ENCODE measurements at regions not wholly inside any gene's neighbourhood (a gene's known extent, or its start where the extent isn't known, plus 50 kb on each side); places are given as distances from the start of the nearest gene placed in this dataset.

DNA sequence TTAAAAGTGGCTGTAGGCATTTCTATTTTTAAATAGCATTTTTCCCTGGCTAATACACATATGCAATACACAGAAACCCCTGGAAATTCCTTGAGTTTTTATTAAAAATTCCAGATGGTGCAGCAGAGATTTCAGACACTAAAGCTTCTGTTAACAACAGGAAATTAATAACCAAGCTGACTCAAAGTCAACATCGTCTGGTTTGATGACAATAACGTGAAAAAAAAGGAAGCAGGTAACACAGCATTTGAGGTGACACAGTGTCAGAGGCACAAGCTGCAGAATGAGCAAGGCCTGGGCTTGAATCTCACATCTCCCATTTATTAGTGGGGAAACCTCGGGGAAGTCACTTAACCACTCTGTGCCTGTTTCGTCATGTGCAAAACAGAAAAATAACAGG lies 64.6 kb upstream of the GJB5 start:
- BruUV-seq (replicated peaks), result no TSS peak
- CTCF ChIA-PET, result no interaction called here
- H3K36me3 ChIP-seq (ENCODE audit: control insufficient read depth, insufficient read depth, low read length), result no peaks in the 10 kb centered on the region
- DNase-seq (ENCODE audit: low read depth, low spot score), result no peak
- POLR2A ChIA-PET, result no interaction called here
- in situ Hi-C loops (cut with HindIII; ENCODE audit: low pct_unique_long_range_greater_than_20kb, low sequenced_read_pairs) (no loop called here), intact Hi-C loops (cut with micrococcal nuclease; ENCODE audit: unreplicated experiment) (no loop called here)
- H3K27me3 ChIP-seq (ENCODE audit: control insufficient read depth, insufficient read depth, low read length), result peaks cover 4% of the 10 kb centered on the region
- ATAC-seq, result no peak
- TF ChIP-seq, protein P1, sequence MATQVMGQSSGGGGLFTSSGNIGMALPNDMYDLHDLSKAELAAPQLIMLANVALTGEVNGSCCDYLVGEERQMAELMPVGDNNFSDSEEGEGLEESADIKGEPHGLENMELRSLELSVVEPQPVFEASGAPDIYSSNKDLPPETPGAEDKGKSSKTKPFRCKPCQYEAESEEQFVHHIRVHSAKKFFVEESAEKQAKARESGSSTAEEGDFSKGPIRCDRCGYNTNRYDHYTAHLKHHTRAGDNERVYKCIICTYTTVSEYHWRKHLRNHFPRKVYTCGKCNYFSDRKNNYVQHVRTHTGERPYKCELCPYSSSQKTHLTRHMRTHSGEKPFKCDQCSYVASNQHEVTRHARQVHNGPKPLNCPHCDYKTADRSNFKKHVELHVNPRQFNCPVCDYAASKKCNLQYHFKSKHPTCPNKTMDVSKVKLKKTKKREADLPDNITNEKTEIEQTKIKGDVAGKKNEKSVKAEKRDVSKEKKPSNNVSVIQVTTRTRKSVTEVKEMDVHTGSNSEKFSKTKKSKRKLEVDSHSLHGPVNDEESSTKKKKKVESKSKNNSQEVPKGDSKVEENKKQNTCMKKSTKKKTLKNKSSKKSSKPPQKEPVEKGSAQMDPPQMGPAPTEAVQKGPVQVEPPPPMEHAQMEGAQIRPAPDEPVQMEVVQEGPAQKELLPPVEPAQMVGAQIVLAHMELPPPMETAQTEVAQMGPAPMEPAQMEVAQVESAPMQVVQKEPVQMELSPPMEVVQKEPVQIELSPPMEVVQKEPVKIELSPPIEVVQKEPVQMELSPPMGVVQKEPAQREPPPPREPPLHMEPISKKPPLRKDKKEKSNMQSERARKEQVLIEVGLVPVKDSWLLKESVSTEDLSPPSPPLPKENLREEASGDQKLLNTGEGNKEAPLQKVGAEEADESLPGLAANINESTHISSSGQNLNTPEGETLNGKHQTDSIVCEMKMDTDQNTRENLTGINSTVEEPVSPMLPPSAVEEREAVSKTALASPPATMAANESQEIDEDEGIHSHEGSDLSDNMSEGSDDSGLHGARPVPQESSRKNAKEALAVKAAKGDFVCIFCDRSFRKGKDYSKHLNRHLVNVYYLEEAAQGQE (IDR thresholded peaks at IDR 0.05; ENCODE audit: insufficient read depth in 1 of 2, low read depth in 2 of 2, low read length in 1 of 2), result no peak
- TF ChIP-seq TCF7L2 (IDR thresholded peaks at IDR 0.05; ENCODE audit: low read depth, low read length) (no peak), POLR2AphosphoS5 (IDR thresholded peaks at IDR 0.05; ENCODE audit: low read depth, low read length) (no peak)
- no peaks in the 10 kb centered on the region for H3K4me1 ChIP-seq (ENCODE audit: control insufficient read depth, insufficient read depth, low read length)
- H3K27ac ChIP-seq (ENCODE audit: low read length), result no peak overlapping the region
- no peak overlapping the region for H3K4me3 ChIP-seq (ENCODE audit: low read depth in 2 of 2, low read length in 2 of 2)
- no peaks in the 10 kb centered on the region for H3K9me3 ChIP-seq (ENCODE audit: control insufficient read depth, insufficient read depth, low read depth, low read length)

DNA sequence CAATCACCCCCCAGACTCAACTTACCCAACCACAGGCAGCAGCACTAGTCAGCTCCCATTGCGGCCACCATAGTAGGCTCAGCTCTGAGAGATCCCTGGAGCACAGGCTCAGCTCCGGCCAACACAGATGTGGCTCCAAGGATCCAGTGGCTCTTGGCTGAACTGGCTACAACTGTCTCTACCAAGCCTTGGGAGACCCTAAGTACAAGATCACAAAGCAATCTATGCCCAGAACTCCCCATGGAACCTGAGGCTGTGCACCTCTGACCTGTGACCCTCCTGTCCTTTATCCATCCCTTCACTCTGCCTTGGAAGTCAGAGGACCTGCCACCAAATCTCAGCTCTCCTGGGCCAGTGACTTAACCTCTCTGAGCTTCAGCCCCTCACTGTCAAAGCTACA lies 61.8 kb upstream of the GJB5 start:
- in situ Hi-C loops (cut with HindIII; ENCODE audit: low pct_unique_long_range_greater_than_20kb, low sequenced_read_pairs) (no loop called here), intact Hi-C loops (cut with micrococcal nuclease; ENCODE audit: unreplicated experiment) (no loop called here)
- no peak for ATAC-seq
- POLR2A ChIA-PET, result no interaction called here
- Histone ChIP-seq H3K9me3 (ENCODE audit: control insufficient read depth, insufficient read depth, low read depth, low read length) (no peaks in the 10 kb centered on the region), H3K27me3 (ENCODE audit: control insufficient read depth, insufficient read depth, low read length) (peaks cover 2% of the 10 kb centered on the region; the same call in 1 of the 2 replicates), H3K36me3 (ENCODE audit: control insufficient read depth, insufficient read depth, low read length) (no peaks in the 10 kb centered on the region), H3K4me1 (ENCODE audit: control insufficient read depth, insufficient read depth, low read length) (no peaks in the 10 kb centered on the region), H3K4me3 (ENCODE audit: low read depth in 2 of 2, low read length in 2 of 2) (no peak overlapping the region), H3K27ac (ENCODE audit: low read length) (no peak overlapping the region)
- CTCF ChIA-PET, result no interaction called here
- no peak for DNase-seq (ENCODE audit: low read depth, low spot score)
- TF ChIP-seq TCF7L2 (IDR thresholded peaks at IDR 0.05; ENCODE audit: low read depth, low read length) (no peak), POLR2AphosphoS5 (IDR thresholded peaks at IDR 0.05; ENCODE audit: low read depth, low read length) (no peak)
- TF ChIP-seq, protein P1 (IDR thresholded peaks at IDR 0.05; ENCODE audit: insufficient read depth in 1 of 2, low read depth in 2 of 2, low read length in 1 of 2), result no peak
- TF ChIP-seq, protein P2, sequence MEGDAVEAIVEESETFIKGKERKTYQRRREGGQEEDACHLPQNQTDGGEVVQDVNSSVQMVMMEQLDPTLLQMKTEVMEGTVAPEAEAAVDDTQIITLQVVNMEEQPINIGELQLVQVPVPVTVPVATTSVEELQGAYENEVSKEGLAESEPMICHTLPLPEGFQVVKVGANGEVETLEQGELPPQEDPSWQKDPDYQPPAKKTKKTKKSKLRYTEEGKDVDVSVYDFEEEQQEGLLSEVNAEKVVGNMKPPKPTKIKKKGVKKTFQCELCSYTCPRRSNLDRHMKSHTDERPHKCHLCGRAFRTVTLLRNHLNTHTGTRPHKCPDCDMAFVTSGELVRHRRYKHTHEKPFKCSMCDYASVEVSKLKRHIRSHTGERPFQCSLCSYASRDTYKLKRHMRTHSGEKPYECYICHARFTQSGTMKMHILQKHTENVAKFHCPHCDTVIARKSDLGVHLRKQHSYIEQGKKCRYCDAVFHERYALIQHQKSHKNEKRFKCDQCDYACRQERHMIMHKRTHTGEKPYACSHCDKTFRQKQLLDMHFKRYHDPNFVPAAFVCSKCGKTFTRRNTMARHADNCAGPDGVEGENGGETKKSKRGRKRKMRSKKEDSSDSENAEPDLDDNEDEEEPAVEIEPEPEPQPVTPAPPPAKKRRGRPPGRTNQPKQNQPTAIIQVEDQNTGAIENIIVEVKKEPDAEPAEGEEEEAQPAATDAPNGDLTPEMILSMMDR (IDR thresholded peaks at IDR 0.05), result no peak
- no TSS peak for BruUV-seq (replicated peaks)

Data from Panc1 (cell line).